GM12864 (cell line): ENCODE measurements at regions not wholly inside any gene's neighbourhood (a gene's known extent, or its start where the extent isn't known, plus 50 kb on each side); places are given as distances from the start of the nearest gene placed in this dataset.

Experiments
- DNase-seq: peaks from one replicate; pipeline ENCODE4 v3.0.0-alpha.2; 2011; ENCODE audit warnings: low read depth
- H3K4me3 ChIP-seq: 2 replicates; pipeline ENCODE4 v1.5.1; 2011; ENCODE audit warnings: mild to moderate bottlenecking, low read depth, low read length, control low read depth
- TF ChIP-seq, protein P1 (sequence below): IDR thresholded peaks from 2 replicates; pipeline ENCODE4 v1.5.1; 2011; ENCODE audit warnings: low read depth, mild to moderate bottlenecking, moderate library complexity, low read length, control low read depth, inconsistent platforms; ENCODE audit errors: missing control alignments

- no peak for DNase-seq
- TF ChIP-seq, protein P1, sequence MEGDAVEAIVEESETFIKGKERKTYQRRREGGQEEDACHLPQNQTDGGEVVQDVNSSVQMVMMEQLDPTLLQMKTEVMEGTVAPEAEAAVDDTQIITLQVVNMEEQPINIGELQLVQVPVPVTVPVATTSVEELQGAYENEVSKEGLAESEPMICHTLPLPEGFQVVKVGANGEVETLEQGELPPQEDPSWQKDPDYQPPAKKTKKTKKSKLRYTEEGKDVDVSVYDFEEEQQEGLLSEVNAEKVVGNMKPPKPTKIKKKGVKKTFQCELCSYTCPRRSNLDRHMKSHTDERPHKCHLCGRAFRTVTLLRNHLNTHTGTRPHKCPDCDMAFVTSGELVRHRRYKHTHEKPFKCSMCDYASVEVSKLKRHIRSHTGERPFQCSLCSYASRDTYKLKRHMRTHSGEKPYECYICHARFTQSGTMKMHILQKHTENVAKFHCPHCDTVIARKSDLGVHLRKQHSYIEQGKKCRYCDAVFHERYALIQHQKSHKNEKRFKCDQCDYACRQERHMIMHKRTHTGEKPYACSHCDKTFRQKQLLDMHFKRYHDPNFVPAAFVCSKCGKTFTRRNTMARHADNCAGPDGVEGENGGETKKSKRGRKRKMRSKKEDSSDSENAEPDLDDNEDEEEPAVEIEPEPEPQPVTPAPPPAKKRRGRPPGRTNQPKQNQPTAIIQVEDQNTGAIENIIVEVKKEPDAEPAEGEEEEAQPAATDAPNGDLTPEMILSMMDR, result no peak
- H3K4me3 ChIP-seq, result no peak overlapping the region
Observed at GRCh38 chr4:152009983-152010709, 249.3 kb upstream of the GATB start.

DNA sequence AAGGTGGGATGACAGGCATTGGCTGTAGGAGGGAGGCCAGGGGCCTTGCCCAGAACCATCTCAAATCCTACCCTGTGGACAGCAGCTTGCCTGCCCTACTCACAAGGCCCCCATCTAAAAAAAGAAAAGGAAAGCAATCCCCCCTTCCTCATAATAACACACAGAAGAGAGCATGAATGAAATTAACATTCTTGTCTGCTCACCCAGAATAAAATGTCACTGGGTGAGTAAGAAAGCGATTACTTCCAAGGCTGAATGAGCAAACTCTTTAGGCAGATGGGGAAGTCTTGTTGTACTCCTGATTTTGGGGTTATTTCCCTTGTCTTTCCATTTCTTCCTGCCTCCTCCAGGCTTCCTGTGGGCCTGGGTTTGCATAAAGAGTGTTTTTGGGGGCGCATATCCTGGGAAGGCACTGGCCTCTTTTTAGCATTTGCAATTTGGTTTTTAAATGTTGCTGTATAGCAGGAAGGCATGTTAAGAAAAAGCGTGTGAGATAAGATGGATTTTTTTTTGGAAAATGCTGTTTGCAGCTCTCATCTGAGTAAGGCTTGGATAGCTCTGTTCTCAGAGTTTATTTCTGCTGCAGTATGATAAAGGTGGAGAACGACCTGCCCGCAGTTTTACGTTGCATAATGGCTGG is 248.3 kb upstream of the GATB start:
- H3K4me3 ChIP-seq, result no peak overlapping the region
- TF ChIP-seq, protein P1, result no peak
- DNase-seq, result no peak

DNA sequence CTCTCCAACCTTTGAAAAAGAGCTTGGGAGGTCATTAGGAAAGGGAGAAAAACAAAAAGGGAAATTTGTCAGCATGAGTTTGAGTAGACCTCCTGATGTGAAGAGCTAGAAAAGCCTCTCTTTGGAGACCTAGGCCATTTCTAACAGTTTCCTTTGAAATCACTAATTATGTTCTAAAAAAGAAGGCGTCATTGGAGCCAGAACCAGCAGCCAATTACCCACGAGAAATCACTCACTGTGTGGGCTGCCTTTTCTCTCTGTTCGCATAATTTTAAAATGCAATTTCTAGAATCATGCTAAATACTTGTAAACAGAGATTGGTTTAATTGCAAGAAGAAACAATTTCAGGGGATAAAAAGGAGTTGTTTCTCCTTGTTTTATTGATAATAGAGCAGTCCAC is 246.3 kb upstream of the GATB start:
- no peak for DNase-seq
- TF ChIP-seq, protein P1, result no peak
- no peak overlapping the region for H3K4me3 ChIP-seq

- DNase-seq, result no peak
- no peak overlapping the region for H3K4me3 ChIP-seq
- TF ChIP-seq, protein P1, result no peak
Observed at GRCh38 chr4:152004801-152005200, 244.0 kb upstream of the GATB start.

- no peak overlapping the region for H3K4me3 ChIP-seq
- no peak for DNase-seq
- TF ChIP-seq, protein P1, result no peak
Observed at GRCh38 chr4:152000518-152000917, 239.7 kb upstream of the GATB start.

GRCh38 chr4:151998723-151999122 is 237.9 kb upstream of the GATB start:
- H3K4me3 ChIP-seq, result no peak overlapping the region
- no peak for DNase-seq
- TF ChIP-seq, protein P1, result no peak

DNA sequence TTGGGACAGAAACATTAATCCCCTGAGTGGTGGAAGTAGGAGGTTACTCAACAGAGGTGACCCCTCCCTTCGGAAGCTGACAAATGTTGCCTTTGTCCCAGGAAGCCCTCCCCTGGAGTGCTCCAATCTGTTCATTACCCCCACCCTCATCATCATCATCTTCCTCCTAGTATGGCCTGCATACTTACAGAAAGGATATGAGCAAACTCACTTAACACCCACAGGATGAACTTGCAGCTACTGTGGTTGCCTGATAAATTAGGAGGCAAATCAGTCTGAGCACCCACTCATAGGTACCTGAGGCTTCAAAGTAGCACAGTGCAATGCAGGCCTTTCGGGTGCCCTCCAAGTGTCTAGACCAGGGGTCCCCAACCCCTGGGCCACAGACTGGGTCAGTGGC is 236.7 kb upstream of the GATB start:
- no peak overlapping the region for H3K4me3 ChIP-seq
- no peak for DNase-seq
- TF ChIP-seq, protein P1, result no peak
